Suprapubic skin (tissue), 4 donors: ENCODE measurements at regions not wholly inside any gene's neighbourhood (a gene's known extent, or its start where the extent isn't known, plus 50 kb on each side); places are given as distances from the start of the nearest gene placed in this dataset.

ENCODE experiments used
- CTCF ChIP-seq, 2 donors: fragments of 200-600 bp in 1 of 2; fragments of 450-650 bp in 1 of 2; sonication (generic) in 1 of 2; IDR thresholded peaks; one replicate each; pipeline ENCODE4 v1.5.1; 2016 to 2019; ENCODE audit warnings: antibody characterized with exemption in 2 of 2, mild to moderate bottlenecking in 1 of 2, moderate library complexity in 1 of 2
- EP300 ChIP-seq: sonication (generic); formaldehyde crosslinking; IDR thresholded peaks from one replicate; pipeline ENCODE4 v1.6.1; 2017; ENCODE audit warnings: antibody characterized with exemption
- POLR2A ChIP-seq, 2 donors: fragments of 450-650 bp; IDR thresholded peaks; one replicate each; pipeline ENCODE4 v1.6.1; 2017; ENCODE audit warnings: antibody characterized with exemption in 2 of 2, mild to moderate bottlenecking in 2 of 2, moderate library complexity in 2 of 2
- POLR2AphosphoS5 ChIP-seq, 3 donors: sonication (generic); formaldehyde crosslinking; IDR thresholded peaks; one replicate each; pipeline ENCODE4 v1.6.1; 2017; ENCODE audit warnings: antibody characterized with exemption in 3 of 3

GRCh38 chr22:48931452-48931851, 896.2 kb downstream of the BRD1 start:
- TF ChIP-seq CTCF (IDR thresholded peaks at IDR 0.05) = no peak
- TF ChIP-seq POLR2A (IDR thresholded peaks at IDR 0.05) = no peak
- no peak for TF ChIP-seq POLR2AphosphoS5 (IDR thresholded peaks at IDR 0.05)
- TF ChIP-seq EP300 = no peak
